OCI-LY1 (cell line): ENCODE measurements at regions not wholly inside any gene's neighbourhood (a gene's known extent, or its start where the extent isn't known, plus 50 kb on each side); places are given as distances from the start of the nearest gene placed in this dataset.

ENCODE experiments used
- H2AFZ ChIP-seq: fragments of 200-600 bp; sonication (generic), shearing (Covaris generic); 2 replicates; pipeline ENCODE4 v1.6.0; 2014; ENCODE audit warnings: antibody characterized with exemption, mild to moderate bottlenecking, low read length
- H3F3A ChIP-seq: fragments of 200-600 bp; sonication (generic), shearing (Covaris generic); 2 replicates; pipeline ENCODE4 v1.6.0; 2014; ENCODE audit warnings: mild to moderate bottlenecking, antibody characterized with exemption, low read length, moderate library complexity; ENCODE audit not compliant: insufficient read depth
- H3K27ac ChIP-seq: fragments of 200-600 bp; sonication (generic); 2 replicates; pipeline ENCODE4 v1.5.1; 2014; ENCODE audit warnings: low read length, mixed run types, mild to moderate bottlenecking, low read depth; ENCODE audit not compliant: poor library complexity, severe bottlenecking
- H3K27me3 ChIP-seq: fragments of 200-600 bp; sonication (generic); 2 replicates; pipeline ENCODE4 v1.6.0; 2014; ENCODE audit warnings: antibody characterized with exemption, mild to moderate bottlenecking, low read length, moderate library complexity; ENCODE audit not compliant: insufficient read depth
- H3K36me3 ChIP-seq: fragments of 200-600 bp; sonication (generic); 2 replicates; pipeline ENCODE4 v1.6.1; 2014; ENCODE audit warnings: mild to moderate bottlenecking, antibody characterized with exemption, low read length, moderate library complexity, mixed read lengths; ENCODE audit not compliant: insufficient read depth
- H3K4me1 ChIP-seq: fragments of 200-600 bp; sonication (generic); 2 replicates; pipeline ENCODE4 v1.5.1; 2014; ENCODE audit warnings: mild to moderate bottlenecking, low read length, moderate library complexity; ENCODE audit not compliant: insufficient read depth, severe bottlenecking
- H3K4me2 ChIP-seq: fragments of 200-600 bp; sonication (generic), shearing (Covaris generic); 2 replicates; pipeline ENCODE4 v1.6.1; 2014; ENCODE audit warnings: low read length
- H3K4me3 ChIP-seq: fragments of 200-600 bp; sonication (generic); 2 replicates; pipeline ENCODE4 v1.5.1; 2014; ENCODE audit warnings: low read length, low read depth, mild to moderate bottlenecking, mixed read lengths; ENCODE audit not compliant: poor library complexity, severe bottlenecking
- H3K79me2 ChIP-seq: fragments of 200-600 bp; shearing (Covaris generic); 2 replicates; pipeline ENCODE4 v1.6.1; 2016; ENCODE audit warnings: mixed run types, low read length, mixed read lengths; ENCODE audit not compliant: insufficient read depth
- H3K9ac ChIP-seq: fragments of 200-600 bp; sonication (generic), shearing (Covaris generic); 2 replicates; pipeline ENCODE4 v1.6.1; 2014; ENCODE audit warnings: mild to moderate bottlenecking, low read length, mixed read lengths
- H3K9me2 ChIP-seq: fragments of 200-600 bp; sonication (generic), shearing (Covaris generic); 2 replicates; pipeline ENCODE4 v1.6.1; 2014; ENCODE audit warnings: low read depth, mild to moderate bottlenecking, low read length, mixed read lengths
- H3K9me3 ChIP-seq: fragments of 200-600 bp; shearing (Covaris generic); 2 replicates; pipeline ENCODE4 v1.6.1; 2014; ENCODE audit warnings: low read length, mixed read lengths
- H4K20me1 ChIP-seq: fragments of 200-600 bp; sonication (generic), shearing (Covaris generic); 2 replicates; pipeline ENCODE4 v1.6.0; 2016; ENCODE audit warnings: mild to moderate bottlenecking, low read length; ENCODE audit not compliant: insufficient read depth
- EZH2 ChIP-seq: fragments of 200-600 bp; sonication (generic), shearing (Covaris generic); IDR thresholded peaks from 2 replicates; pipeline ENCODE4 v1.8.0; 2017; ENCODE audit warnings: borderline replicate concordance, mixed run types, mild to moderate bottlenecking, antibody characterized with exemption, low read length, moderate library complexity, mixed read lengths
- TF ChIP-seq, protein P1 (sequence below): fragments of 200-600 bp; sonication (generic), shearing (Covaris generic); IDR thresholded peaks from 2 replicates; pipeline ENCODE4 v1.5.1; 2017; ENCODE audit warnings: mild to moderate bottlenecking, antibody characterized with exemption, low read length, moderate library complexity, mixed read lengths

DNA sequence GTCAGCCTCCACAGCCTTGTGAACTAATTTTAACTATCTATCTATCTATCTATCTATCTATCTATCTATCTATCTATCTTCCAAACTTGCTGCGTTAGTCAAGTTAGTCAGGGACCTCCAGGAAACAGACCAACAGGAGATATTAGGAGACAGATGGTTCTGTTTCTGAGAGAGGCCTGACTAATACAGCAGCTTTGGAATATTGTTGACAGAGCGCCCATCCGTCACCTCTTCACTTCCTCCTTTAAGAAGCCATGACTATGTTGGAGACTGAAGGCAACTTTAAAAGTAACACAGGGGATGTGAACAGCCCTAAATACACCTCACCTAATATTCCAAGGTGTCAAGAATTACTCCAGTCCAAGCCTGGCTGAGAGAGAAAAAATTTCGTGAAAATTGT is 280.9 kb upstream of the IGFBP3 start:
- no peaks in the 10 kb centered on the region for H3K9me2 ChIP-seq
- no peaks in the 10 kb centered on the region for H3K27me3 ChIP-seq
- no peak overlapping the region for H3K4me2 ChIP-seq
- H3K36me3 ChIP-seq: no peaks in the 10 kb centered on the region
- no peak overlapping the region for H2AFZ ChIP-seq
- no peak overlapping the region for H3K9ac ChIP-seq
- no peaks in the 10 kb centered on the region for H4K20me1 ChIP-seq
- H3K4me1 ChIP-seq: no peaks in the 10 kb centered on the region
- no peak overlapping the region for H3K4me3 ChIP-seq
- H3K79me2 ChIP-seq: no peaks in the 10 kb centered on the region
- no peaks in the 10 kb centered on the region for H3K9me3 ChIP-seq
- no peak overlapping the region for H3K27ac ChIP-seq
- TF ChIP-seq EZH2: no peak
- TF ChIP-seq, protein P1, sequence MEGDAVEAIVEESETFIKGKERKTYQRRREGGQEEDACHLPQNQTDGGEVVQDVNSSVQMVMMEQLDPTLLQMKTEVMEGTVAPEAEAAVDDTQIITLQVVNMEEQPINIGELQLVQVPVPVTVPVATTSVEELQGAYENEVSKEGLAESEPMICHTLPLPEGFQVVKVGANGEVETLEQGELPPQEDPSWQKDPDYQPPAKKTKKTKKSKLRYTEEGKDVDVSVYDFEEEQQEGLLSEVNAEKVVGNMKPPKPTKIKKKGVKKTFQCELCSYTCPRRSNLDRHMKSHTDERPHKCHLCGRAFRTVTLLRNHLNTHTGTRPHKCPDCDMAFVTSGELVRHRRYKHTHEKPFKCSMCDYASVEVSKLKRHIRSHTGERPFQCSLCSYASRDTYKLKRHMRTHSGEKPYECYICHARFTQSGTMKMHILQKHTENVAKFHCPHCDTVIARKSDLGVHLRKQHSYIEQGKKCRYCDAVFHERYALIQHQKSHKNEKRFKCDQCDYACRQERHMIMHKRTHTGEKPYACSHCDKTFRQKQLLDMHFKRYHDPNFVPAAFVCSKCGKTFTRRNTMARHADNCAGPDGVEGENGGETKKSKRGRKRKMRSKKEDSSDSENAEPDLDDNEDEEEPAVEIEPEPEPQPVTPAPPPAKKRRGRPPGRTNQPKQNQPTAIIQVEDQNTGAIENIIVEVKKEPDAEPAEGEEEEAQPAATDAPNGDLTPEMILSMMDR: no peak
- no peaks in the 10 kb centered on the region for H3F3A ChIP-seq

DNA sequence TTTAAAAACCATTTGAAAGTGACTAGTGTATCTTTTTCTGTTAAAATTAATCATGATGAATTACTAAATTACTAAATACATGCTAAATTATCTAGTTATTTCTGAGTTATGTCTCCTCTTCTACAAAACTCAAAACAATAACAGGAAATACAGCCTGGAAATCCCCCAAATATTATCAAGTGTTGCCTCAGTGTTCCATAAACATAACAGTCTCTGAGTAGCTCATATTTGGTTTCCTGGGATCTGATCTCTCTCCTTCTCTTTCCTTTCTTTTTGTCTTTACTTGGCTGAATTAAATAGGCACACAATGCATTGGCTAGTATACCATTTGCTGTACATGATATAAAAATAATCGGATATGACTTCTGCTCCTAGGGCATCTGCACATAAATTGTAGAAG is 277.6 kb upstream of the IGFBP3 start:
- TF ChIP-seq EZH2: no peak
- TF ChIP-seq, protein P1: no peak
- no peaks in the 10 kb centered on the region for H3K36me3 ChIP-seq

DNA sequence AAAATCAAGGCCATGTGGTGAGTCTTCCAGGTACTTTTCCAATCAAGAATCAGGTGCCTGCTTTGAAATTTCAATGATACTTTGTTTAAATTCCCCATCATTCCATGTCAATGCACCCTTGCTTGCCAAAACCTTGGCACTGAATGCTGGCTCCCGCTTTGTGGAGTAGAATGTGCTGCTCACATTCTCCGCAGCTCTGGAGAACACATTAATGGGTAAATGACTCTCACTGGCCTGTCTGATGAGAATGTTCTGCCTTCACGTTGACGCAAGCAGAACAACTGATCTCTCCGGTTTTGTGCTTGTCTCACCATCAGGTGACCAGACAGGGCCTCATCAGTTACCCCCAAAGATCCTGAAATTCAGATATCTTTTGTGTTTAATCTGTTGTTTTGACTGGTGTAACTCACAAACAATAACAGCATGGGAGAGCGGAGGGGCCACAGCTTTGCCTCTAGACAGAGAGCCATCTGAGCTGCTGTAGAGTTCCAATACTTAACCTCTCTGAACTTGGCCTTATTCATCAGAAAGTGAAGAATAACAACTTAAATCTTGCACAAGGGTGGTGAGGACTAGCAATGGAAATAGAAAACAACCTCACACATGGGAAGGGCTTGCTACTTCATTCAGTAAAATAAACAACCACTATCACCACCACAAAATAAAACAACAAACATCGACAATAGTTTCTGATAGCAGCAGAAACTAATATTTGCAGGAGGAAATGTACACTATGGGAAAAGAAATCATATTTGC is 276.9 kb upstream of the IGFBP3 start:
- H3K9me3 ChIP-seq: no peaks in the 10 kb centered on the region
- no peaks in the 10 kb centered on the region for H3K27me3 ChIP-seq
- no peaks in the 10 kb centered on the region for H3K4me1 ChIP-seq
- no peaks in the 10 kb centered on the region for H4K20me1 ChIP-seq
- no peak overlapping the region for H3K9ac ChIP-seq
- no peak overlapping the region for H3K4me3 ChIP-seq
- no peaks in the 10 kb centered on the region for H3K79me2 ChIP-seq
- TF ChIP-seq EZH2: no peak
- TF ChIP-seq, protein P1: no peak
- no peaks in the 10 kb centered on the region for H3F3A ChIP-seq
- H3K27ac ChIP-seq: no peak overlapping the region
- H3K36me3 ChIP-seq: no peaks in the 10 kb centered on the region
- no peak overlapping the region for H3K4me2 ChIP-seq
- H3K9me2 ChIP-seq: no peaks in the 10 kb centered on the region
- no peak overlapping the region for H2AFZ ChIP-seq

More for the DNA sequence above, 277.6 kb upstream of the IGFBP3 start:
- no peaks in the 10 kb centered on the region for H4K20me1 ChIP-seq
- H3K9me3 ChIP-seq: no peaks in the 10 kb centered on the region
- no peak overlapping the region for H3K9ac ChIP-seq
- H3K79me2 ChIP-seq: no peaks in the 10 kb centered on the region
- H3K27ac ChIP-seq: no peak overlapping the region
- H3K4me2 ChIP-seq: no peak overlapping the region
- H2AFZ ChIP-seq: no peak overlapping the region
- H3K9me2 ChIP-seq: no peaks in the 10 kb centered on the region
- no peaks in the 10 kb centered on the region for H3K27me3 ChIP-seq
- H3K4me1 ChIP-seq: no peaks in the 10 kb centered on the region
- no peak overlapping the region for H3K4me3 ChIP-seq
- no peaks in the 10 kb centered on the region for H3F3A ChIP-seq
